Endothelial cell (in vitro differentiated cells): ENCODE measurements at regions not wholly inside any gene's neighbourhood (a gene's known extent, or its start where the extent isn't known, plus 50 kb on each side); places are given as distances from the start of the nearest gene placed in this dataset.
A peak's percentile ranks its signal among the peaks of the same experiment; 100 is the strongest.

Source experiments
- DNase-seq: peaks from one replicate; pipeline ENCODE4 v3.0.0; 2021; ENCODE audit warnings: low spot score
- H3K27ac Mint-ChIP-seq: one replicate; pipeline ENCODE4 v1.8.0; 2021; ENCODE audit warnings: mixed read lengths, inconsistent platforms; ENCODE audit not compliant: unreplicated experiment
- H3K27me3 Mint-ChIP-seq: one replicate; pipeline ENCODE4 v1.8.0; 2021; ENCODE audit warnings: mild to moderate bottlenecking, moderate library complexity, mixed read lengths, inconsistent platforms; ENCODE audit not compliant: unreplicated experiment
- H3K36me3 Mint-ChIP-seq: one replicate; pipeline ENCODE4 v1.8.0; 2021; ENCODE audit warnings: mild to moderate bottlenecking, low read depth, mixed read lengths, inconsistent platforms; ENCODE audit not compliant: unreplicated experiment
- H3K4me1 Mint-ChIP-seq: one replicate; pipeline ENCODE4 v1.8.0; 2021; ENCODE audit warnings: mild to moderate bottlenecking, mixed read lengths, inconsistent platforms; ENCODE audit not compliant: unreplicated experiment
- H3K4me3 Mint-ChIP-seq: one replicate; pipeline ENCODE4 v1.8.0; 2021; ENCODE audit warnings: mild to moderate bottlenecking, mixed read lengths, inconsistent platforms; ENCODE audit not compliant: unreplicated experiment
- H3K9me3 Mint-ChIP-seq: one replicate; pipeline ENCODE4 v1.8.0; 2021; ENCODE audit warnings: mixed read lengths, inconsistent platforms; ENCODE audit not compliant: unreplicated experiment
- CTCF ChIP-seq: fragments of 200-600 bp; sonication (generic); IDR thresholded peaks from one replicate; pipeline ENCODE4 v1.5.0; 2021; ENCODE audit warnings: antibody characterized with exemption; ENCODE audit not compliant: unreplicated experiment

DNA sequence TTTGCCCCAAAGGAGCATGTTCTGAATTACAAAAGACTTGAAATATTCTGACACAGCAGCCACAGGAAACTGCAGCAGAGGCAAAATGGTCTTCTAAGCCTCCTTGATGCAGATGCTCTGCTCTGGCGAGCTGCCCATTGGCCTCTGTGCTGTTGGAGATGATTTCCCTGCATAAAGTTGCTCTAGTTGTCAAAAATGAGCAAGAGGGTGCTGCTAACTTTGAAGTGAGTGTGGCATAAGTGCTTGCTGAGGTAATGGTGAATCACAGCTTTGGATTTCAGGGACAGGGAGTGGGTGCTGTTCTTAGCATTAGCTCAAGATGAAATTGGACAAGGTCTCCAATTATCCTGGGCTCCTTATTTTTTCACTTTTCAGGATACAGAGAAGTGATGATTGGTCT lies 435.4 kb downstream of the TMEM135 start:
- H3K4me1 Mint-ChIP-seq: no peaks in the 10 kb centered on the region
- H3K9me3 Mint-ChIP-seq: no peaks in the 10 kb centered on the region
- no peaks in the 10 kb centered on the region for H3K27me3 Mint-ChIP-seq
- H3K36me3 Mint-ChIP-seq: no peaks in the 10 kb centered on the region
- H3K4me3 Mint-ChIP-seq: no peak overlapping the region
- no peak for DNase-seq
- H3K27ac Mint-ChIP-seq: no peak overlapping the region
- TF ChIP-seq CTCF: no peak

GRCh38 chr11:87466223-87466622 lies 428.5 kb downstream of the TMEM135 start:
- no peak overlapping the region for H3K27ac Mint-ChIP-seq
- peaks cover 4% of the 10 kb centered on the region for H3K4me1 Mint-ChIP-seq
- no peak for TF ChIP-seq CTCF
- H3K4me3 Mint-ChIP-seq: no peak overlapping the region
- H3K36me3 Mint-ChIP-seq: no peaks in the 10 kb centered on the region
- no peak for DNase-seq
- no peaks in the 10 kb centered on the region for H3K27me3 Mint-ChIP-seq
- no peaks in the 10 kb centered on the region for H3K9me3 Mint-ChIP-seq

- no peak for TF ChIP-seq CTCF
- Mint-ChIP-seq H3K4me3 (no peak overlapping the region), H3K9me3 (no peaks in the 10 kb centered on the region), H3K36me3 (no peaks in the 10 kb centered on the region), H3K4me1 (peaks cover 4% of the 10 kb centered on the region), H3K27ac (no peak overlapping the region), H3K27me3 (no peaks in the 10 kb centered on the region)
- no peak for DNase-seq
These were observed 428.0 kb downstream of the TMEM135 start for GRCh38 chr11:87465716-87466115.

GRCh38 chr11:87463486-87464102 lies 425.9 kb downstream of the TMEM135 start:
- H3K27me3 Mint-ChIP-seq: no peaks in the 10 kb centered on the region
- H3K27ac Mint-ChIP-seq: no peak overlapping the region
- no peak for DNase-seq
- no peaks in the 10 kb centered on the region for H3K36me3 Mint-ChIP-seq
- no peaks in the 10 kb centered on the region for H3K9me3 Mint-ChIP-seq
- peak; percentile 23 for TF ChIP-seq CTCF
- H3K4me3 Mint-ChIP-seq: no peak overlapping the region
- peaks cover 4% of the 10 kb centered on the region for H3K4me1 Mint-ChIP-seq

DNA sequence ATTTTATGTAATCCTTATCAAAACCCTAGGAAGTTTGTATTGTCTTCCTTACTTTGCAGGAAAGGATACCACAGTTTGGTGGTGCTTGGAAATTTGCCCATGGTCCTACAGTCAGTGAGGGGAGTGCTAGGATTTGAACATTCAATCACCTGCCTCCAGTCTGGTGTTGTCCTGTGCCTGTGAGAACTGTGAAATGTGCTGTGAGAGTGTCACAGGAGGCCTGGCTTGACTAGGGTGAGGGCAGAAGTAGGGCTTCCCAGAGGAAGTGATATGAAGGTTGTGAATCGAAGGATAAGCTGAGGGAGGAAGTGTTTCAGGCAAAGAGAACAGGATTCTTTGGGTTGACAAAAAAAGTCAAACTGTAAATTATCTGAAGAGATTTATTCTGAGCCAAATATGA lies 424.4 kb downstream of the TMEM135 start:
- Mint-ChIP-seq H3K9me3 (no peaks in the 10 kb centered on the region), H3K27me3 (no peaks in the 10 kb centered on the region), H3K36me3 (no peaks in the 10 kb centered on the region), H3K4me3 (no peak overlapping the region), H3K27ac (no peak overlapping the region), H3K4me1 (peaks cover 4% of the 10 kb centered on the region)
- no peak for TF ChIP-seq CTCF
- DNase-seq: no peak
